ENCODE measurements at regions not wholly inside any gene's neighbourhood (a gene's known extent, or its start where the extent isn't known, plus 50 kb on each side); places are given as distances from the start of the nearest gene placed in this dataset.

DNA sequence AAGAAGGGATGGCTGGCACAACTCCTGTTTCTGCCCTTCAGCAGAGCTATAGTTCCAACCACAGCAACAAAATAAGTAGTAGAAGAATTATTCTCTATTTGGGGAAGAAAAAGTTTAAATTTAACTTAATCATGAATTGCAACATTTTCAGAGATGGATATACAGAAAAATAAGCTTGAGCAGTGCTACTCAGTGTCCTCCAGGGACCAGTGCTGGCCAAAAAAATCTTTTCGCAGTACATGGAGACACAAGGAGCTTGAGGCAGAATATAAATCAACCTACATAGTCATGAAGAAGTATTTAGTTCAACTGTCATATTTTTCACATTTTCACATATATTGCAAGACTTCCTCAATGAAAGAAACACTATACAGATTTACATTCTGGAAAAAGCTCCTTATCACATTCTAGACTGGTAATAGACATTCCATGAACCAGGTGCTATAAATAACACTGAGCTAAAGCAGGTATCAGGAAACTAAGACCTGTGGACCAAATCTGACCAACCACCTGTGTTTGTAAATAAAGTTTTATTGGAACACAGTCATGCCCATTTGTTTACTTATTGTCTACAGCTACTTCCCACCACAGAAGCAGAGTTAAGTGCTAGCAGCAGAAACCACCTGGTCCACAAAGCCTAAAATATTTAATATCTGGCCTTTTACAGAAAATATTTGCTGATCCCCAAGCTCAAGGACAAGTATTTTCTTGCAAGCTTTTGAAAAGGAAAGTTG lies 101.9 kb downstream of the RGS21 start:
- Histone ChIP-seq H3K27ac (ENCODE audit: low read depth in 2 of 2, low read length in 1 of 2) (no peak overlapping the region), H3K4me3 (ENCODE audit: low read depth in 1 of 2, low read length in 2 of 2) (no peak overlapping the region), H3K4me1 (ENCODE audit: control insufficient read depth in 2 of 2, insufficient read depth in 2 of 2, low read length in 1 of 2) (no peaks in the 10 kb centered on the region), H3K36me3 (ENCODE audit: control insufficient read depth in 2 of 2, insufficient read depth in 2 of 2, low read length in 1 of 2) (no peaks in the 10 kb centered on the region), H3K27me3 (ENCODE audit: control insufficient read depth in 1 of 2, insufficient read depth in 2 of 2, low read length in 2 of 2) (no peaks in the 10 kb centered on the region), H3K9me3 (ENCODE audit: control insufficient read depth in 2 of 2, insufficient read depth in 1 of 2, low read depth in 1 of 2, low read length in 1 of 2) (no peaks in the 10 kb centered on the region)
- WGBS, 2 donors, result 89 to 96% methylated on average over 1 of the region's 1 CpG

DNA sequence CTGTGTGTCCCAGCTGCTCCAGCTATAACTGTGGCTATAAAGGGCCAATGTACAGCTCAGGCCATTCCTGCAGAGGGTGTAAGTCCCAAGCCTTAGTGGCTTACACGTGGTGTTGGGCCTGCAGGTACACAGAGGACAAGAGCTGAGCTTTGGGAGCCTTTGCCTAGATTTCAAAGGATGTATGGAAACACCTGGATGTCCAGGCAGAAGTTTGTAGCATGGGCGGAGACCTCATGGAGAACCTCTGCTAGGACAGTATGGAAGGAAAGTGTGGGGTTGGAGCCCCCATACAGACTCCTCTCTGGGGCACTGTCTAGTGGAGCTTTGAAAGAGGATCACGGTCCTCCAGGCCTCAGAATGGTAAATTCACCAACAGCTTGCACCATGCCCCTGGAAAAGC lies 113.9 kb downstream of the RGS21 start:
- Histone ChIP-seq H3K4me1 (ENCODE audit: control insufficient read depth in 2 of 2, insufficient read depth in 2 of 2, low read length in 1 of 2) (no peaks in the 10 kb centered on the region), H3K36me3 (ENCODE audit: control insufficient read depth in 2 of 2, insufficient read depth in 2 of 2, low read length in 1 of 2) (no peaks in the 10 kb centered on the region), H3K4me3 (ENCODE audit: low read depth in 1 of 2, low read length in 2 of 2) (no peak overlapping the region), H3K27me3 (ENCODE audit: control insufficient read depth in 1 of 2, insufficient read depth in 2 of 2, low read length in 2 of 2) (no peaks in the 10 kb centered on the region), H3K9me3 (ENCODE audit: control insufficient read depth in 2 of 2, insufficient read depth in 1 of 2, low read depth in 1 of 2, low read length in 1 of 2) (peaks cover 0 to 6% of the 10 kb centered on the region in 2 donors), H3K27ac (ENCODE audit: low read depth in 2 of 2, low read length in 1 of 2) (no peak overlapping the region)
- 58 to 62% methylated on average over 3 of the region's 3 CpGs for WGBS, 2 donors

DNA sequence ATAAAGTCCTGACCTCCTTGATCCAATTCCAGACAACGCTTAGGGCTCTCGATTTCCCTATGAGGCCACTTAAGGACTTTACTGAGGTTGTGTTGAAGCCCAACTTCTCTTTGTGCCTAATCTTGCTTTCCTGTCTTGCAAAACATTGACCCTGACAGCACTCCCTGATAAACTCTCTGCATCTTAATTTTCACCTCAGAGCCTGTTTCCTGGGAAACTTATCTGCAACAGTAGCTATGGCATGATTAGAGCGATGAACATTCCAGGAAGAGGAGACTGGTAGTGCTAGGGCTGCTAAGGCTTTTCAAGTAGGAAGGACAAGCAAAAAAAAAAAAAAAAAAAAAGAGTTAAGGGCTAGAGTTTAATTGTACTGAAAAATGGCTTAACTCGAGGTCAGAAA lies 118.9 kb downstream of the RGS21 start:
- 82% methylated on average over 4 of the region's 4 CpGs for WGBS, 2 donors
- H3K4me3 ChIP-seq (ENCODE audit: low read depth in 1 of 2, low read length in 2 of 2), result no peak overlapping the region

DNA sequence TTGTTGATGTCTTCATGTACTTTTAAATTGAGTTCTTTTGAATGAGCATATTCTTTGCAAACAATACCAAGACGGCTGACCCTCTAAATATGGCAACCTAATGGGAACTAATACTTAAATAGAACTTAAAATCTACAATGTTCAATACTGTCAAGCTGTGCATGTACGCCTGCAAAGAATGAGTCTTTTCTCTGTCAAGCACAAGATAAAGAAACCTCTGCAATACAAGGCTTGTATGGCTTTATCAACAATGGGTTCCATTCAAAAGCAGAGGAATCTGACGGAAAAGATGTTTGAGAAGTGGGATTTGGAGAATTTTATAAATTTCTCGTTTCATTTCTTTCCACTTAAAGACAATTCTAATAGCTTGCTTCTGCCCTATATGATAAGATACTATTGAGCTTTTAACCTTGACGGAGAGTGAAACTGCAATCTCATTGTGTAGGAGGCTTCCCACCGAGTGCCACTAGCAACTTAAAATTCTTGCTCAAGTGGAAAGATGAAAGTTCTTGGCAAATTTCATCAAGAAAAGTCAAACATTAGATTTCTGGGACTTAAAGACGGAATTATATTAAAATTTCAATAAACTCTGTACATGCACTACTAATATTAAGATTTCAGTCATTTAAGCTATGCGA lies 119.8 kb downstream of the RGS21 start:
- no peak overlapping the region for H3K27ac ChIP-seq (ENCODE audit: low read depth in 2 of 2, low read length in 1 of 2)
- no peaks in the 10 kb centered on the region for H3K27me3 ChIP-seq (ENCODE audit: control insufficient read depth in 1 of 2, insufficient read depth in 2 of 2, low read length in 2 of 2)
- 75 to 77% methylated on average over 8 of the region's 8 CpGs for WGBS, 2 donors
- no peak overlapping the region for H3K4me3 ChIP-seq (ENCODE audit: low read depth in 1 of 2, low read length in 2 of 2)
- H3K36me3 ChIP-seq (ENCODE audit: control insufficient read depth in 2 of 2, insufficient read depth in 2 of 2, low read length in 1 of 2), result no peaks in the 10 kb centered on the region
- H3K9me3 ChIP-seq (ENCODE audit: control insufficient read depth in 2 of 2, insufficient read depth in 1 of 2, low read depth in 1 of 2, low read length in 1 of 2), result no peaks in the 10 kb centered on the region
- H3K4me1 ChIP-seq (ENCODE audit: control insufficient read depth in 2 of 2, insufficient read depth in 2 of 2, low read length in 1 of 2), result no peaks in the 10 kb centered on the region

More for the DNA sequence above, 118.9 kb downstream of the RGS21 start:
- no peak overlapping the region for H3K27ac ChIP-seq (ENCODE audit: low read depth in 2 of 2, low read length in 1 of 2)
- no peaks in the 10 kb centered on the region for H3K27me3 ChIP-seq (ENCODE audit: control insufficient read depth in 1 of 2, insufficient read depth in 2 of 2, low read length in 2 of 2)
- peaks cover 0 to 3% of the 10 kb centered on the region in 2 donors for H3K9me3 ChIP-seq (ENCODE audit: control insufficient read depth in 2 of 2, insufficient read depth in 1 of 2, low read depth in 1 of 2, low read length in 1 of 2)
- H3K4me1 ChIP-seq (ENCODE audit: control insufficient read depth in 2 of 2, insufficient read depth in 2 of 2, low read length in 1 of 2), result no peaks in the 10 kb centered on the region
- H3K36me3 ChIP-seq (ENCODE audit: control insufficient read depth in 2 of 2, insufficient read depth in 2 of 2, low read length in 1 of 2), result no peaks in the 10 kb centered on the region

DNA sequence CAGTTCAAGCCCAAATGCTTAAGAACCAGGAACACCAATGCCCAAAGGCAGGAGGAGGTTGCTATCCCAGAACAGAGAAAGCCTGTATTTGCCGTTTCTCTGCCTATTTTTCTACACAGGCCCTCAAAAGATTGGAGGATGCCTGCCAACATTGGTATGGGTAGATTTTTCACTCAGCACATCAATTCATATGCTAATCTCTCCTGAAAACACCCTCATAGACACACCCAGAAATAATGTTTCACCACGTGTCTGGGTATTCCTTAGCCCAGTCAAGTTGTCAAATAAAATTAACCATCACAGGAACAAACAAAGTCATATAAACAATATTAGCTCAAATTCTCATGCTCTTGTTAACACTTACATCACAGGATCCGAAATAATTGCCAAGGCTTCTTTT lies 121.9 kb downstream of the RGS21 start:
- 42 to 54% methylated on average over 3 of the region's 3 CpGs for WGBS, 2 donors
- no peaks in the 10 kb centered on the region for H3K27me3 ChIP-seq (ENCODE audit: control insufficient read depth in 1 of 2, insufficient read depth in 2 of 2, low read length in 2 of 2)
- H3K27ac ChIP-seq (ENCODE audit: low read depth in 2 of 2, low read length in 1 of 2), result no peak overlapping the region
- no peaks in the 10 kb centered on the region for H3K36me3 ChIP-seq (ENCODE audit: control insufficient read depth in 2 of 2, insufficient read depth in 2 of 2, low read length in 1 of 2)
- H3K4me1 ChIP-seq (ENCODE audit: control insufficient read depth in 2 of 2, insufficient read depth in 2 of 2, low read length in 1 of 2), result no peaks in the 10 kb centered on the region
- H3K4me3 ChIP-seq (ENCODE audit: low read depth in 1 of 2, low read length in 2 of 2), result no peak overlapping the region
- no peaks in the 10 kb centered on the region for H3K9me3 ChIP-seq (ENCODE audit: control insufficient read depth in 2 of 2, insufficient read depth in 1 of 2, low read depth in 1 of 2, low read length in 1 of 2)

DNA sequence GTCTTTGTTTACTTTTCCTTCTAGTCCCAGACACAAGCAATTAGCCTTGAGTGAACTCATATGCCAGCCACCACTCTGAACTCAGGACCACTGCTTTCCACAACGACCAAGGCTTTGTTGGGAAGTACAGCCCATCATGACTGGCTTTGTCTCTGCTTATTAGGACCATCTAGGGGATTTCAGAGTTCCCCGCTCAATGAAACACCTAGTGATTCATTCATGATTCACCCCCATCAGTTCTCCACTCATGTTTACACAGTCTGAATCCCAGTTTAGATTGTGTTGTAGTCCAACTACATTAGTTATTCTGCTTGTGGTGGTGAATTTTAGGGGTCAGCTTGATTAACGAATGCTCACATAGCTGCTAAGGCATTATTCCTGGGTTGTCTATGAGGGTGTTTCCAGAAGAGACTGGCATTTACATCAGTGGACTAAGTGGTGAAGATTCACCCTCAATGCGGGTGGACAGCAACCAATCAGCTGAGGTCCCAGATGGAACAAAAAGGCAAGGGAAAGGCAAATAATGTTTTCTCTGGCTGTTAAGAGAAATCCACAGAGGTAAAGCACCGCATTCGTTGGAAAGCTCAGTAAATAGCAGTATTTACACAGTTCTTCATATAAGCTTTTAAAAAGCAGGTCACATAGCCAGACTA lies 122.7 kb downstream of the RGS21 start:
- no peak overlapping the region for H3K27ac ChIP-seq (ENCODE audit: low read depth in 2 of 2, low read length in 1 of 2)
- no peaks in the 10 kb centered on the region for H3K36me3 ChIP-seq (ENCODE audit: control insufficient read depth in 2 of 2, insufficient read depth in 2 of 2, low read length in 1 of 2)
- H3K4me1 ChIP-seq (ENCODE audit: control insufficient read depth in 2 of 2, insufficient read depth in 2 of 2, low read length in 1 of 2), result no peaks in the 10 kb centered on the region
- H3K9me3 ChIP-seq (ENCODE audit: control insufficient read depth in 2 of 2, insufficient read depth in 1 of 2, low read depth in 1 of 2, low read length in 1 of 2), result no peaks in the 10 kb centered on the region
- H3K4me3 ChIP-seq (ENCODE audit: low read depth in 1 of 2, low read length in 2 of 2), result no peak overlapping the region
- WGBS, 2 donors, result 61 to 68% methylated on average over 6 of the region's 6 CpGs
- no peaks in the 10 kb centered on the region for H3K27me3 ChIP-seq (ENCODE audit: control insufficient read depth in 1 of 2, insufficient read depth in 2 of 2, low read length in 2 of 2)

DNA sequence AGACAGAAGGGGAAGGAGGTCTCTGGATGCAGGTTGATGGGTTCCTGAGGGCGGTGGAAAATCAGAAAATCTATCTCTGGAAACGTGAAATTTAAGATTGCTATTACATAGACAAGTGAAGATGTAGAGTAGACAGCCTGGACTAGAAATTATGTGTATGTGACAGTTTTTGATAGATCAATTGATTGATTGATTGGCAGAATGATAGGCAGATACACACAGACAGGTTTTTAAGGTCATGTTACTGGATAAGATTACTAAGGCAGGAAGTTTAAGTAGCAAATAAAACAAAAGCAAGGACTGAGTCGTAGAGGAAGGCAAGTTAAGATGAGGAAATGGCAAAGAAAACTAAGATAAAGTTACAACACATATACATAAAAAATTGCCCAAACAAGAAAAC lies 124.7 kb downstream of the RGS21 start:
- Histone ChIP-seq H3K27me3 (ENCODE audit: control insufficient read depth in 1 of 2, insufficient read depth in 2 of 2, low read length in 2 of 2) (no peaks in the 10 kb centered on the region), H3K36me3 (ENCODE audit: control insufficient read depth in 2 of 2, insufficient read depth in 2 of 2, low read length in 1 of 2) (no peaks in the 10 kb centered on the region), H3K4me3 (ENCODE audit: low read depth in 1 of 2, low read length in 2 of 2) (no peak overlapping the region), H3K9me3 (ENCODE audit: control insufficient read depth in 2 of 2, insufficient read depth in 1 of 2, low read depth in 1 of 2, low read length in 1 of 2) (no peaks in the 10 kb centered on the region), H3K27ac (ENCODE audit: low read depth in 2 of 2, low read length in 1 of 2) (no peak overlapping the region), H3K4me1 (ENCODE audit: control insufficient read depth in 2 of 2, insufficient read depth in 2 of 2, low read length in 1 of 2) (no peaks in the 10 kb centered on the region)
- 81 to 82% methylated on average over 3 of the region's 3 CpGs for WGBS, 2 donors

DNA sequence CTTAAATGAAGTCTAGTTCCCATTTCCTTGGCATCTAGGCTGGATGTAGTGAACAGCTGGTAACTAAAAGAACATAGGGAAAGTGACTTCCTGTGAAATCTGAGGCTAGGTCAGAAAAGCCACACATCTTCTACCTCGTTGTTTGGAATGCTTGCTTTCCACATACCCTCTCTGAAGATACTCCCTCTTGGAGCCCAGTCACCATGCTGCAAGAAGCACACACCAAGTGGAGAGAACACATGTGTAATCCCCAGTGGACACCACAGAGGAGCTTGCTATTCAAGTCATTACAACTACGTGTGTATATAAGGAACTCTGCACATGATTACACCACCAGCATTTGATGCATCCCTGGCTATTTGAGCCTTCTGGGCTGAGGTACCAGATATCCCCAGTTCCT lies 125.9 kb downstream of the RGS21 start:
- H3K4me1 ChIP-seq (ENCODE audit: control insufficient read depth in 2 of 2, insufficient read depth in 2 of 2, low read length in 1 of 2), result no peaks in the 10 kb centered on the region
- no peak overlapping the region for H3K4me3 ChIP-seq (ENCODE audit: low read depth in 1 of 2, low read length in 2 of 2)
- 49 to 54% methylated on average over 2 of the region's 2 CpGs for WGBS, 2 donors
- H3K27me3 ChIP-seq (ENCODE audit: control insufficient read depth in 1 of 2, insufficient read depth in 2 of 2, low read length in 2 of 2), result no peaks in the 10 kb centered on the region
- H3K27ac ChIP-seq (ENCODE audit: low read depth in 2 of 2, low read length in 1 of 2), result no peak overlapping the region
- H3K9me3 ChIP-seq (ENCODE audit: control insufficient read depth in 2 of 2, insufficient read depth in 1 of 2, low read depth in 1 of 2, low read length in 1 of 2), result no peaks in the 10 kb centered on the region
- H3K36me3 ChIP-seq (ENCODE audit: control insufficient read depth in 2 of 2, insufficient read depth in 2 of 2, low read length in 1 of 2), result no peaks in the 10 kb centered on the region

DNA sequence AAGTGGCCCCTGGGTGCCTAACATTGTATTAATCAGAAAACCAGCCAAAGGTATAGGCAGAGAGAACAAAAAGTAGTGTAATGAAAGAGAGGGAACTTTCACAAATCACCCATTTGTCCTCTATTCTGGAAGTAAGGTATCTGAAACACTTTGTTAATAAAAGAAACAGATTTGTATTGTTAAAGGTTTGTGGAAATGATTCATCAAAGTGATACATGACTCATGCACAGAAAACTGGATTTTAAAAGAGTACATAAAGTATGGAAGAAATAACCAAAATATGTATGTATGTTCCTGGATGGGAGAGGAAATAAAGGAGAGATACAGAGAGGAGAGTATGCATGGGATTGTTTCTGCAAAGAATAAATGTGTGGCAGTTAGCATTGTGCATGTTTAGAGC lies 126.8 kb downstream of the RGS21 start:
- Histone ChIP-seq H3K4me1 (ENCODE audit: control insufficient read depth in 2 of 2, insufficient read depth in 2 of 2, low read length in 1 of 2) (no peaks in the 10 kb centered on the region), H3K4me3 (ENCODE audit: low read depth in 1 of 2, low read length in 2 of 2) (no peak overlapping the region), H3K9me3 (ENCODE audit: control insufficient read depth in 2 of 2, insufficient read depth in 1 of 2, low read depth in 1 of 2, low read length in 1 of 2) (no peaks in the 10 kb centered on the region), H3K36me3 (ENCODE audit: control insufficient read depth in 2 of 2, insufficient read depth in 2 of 2, low read length in 1 of 2) (no peaks in the 10 kb centered on the region), H3K27me3 (ENCODE audit: control insufficient read depth in 1 of 2, insufficient read depth in 2 of 2, low read length in 2 of 2) (no peaks in the 10 kb centered on the region), H3K27ac (ENCODE audit: low read depth in 2 of 2, low read length in 1 of 2) (no peak overlapping the region)

DNA sequence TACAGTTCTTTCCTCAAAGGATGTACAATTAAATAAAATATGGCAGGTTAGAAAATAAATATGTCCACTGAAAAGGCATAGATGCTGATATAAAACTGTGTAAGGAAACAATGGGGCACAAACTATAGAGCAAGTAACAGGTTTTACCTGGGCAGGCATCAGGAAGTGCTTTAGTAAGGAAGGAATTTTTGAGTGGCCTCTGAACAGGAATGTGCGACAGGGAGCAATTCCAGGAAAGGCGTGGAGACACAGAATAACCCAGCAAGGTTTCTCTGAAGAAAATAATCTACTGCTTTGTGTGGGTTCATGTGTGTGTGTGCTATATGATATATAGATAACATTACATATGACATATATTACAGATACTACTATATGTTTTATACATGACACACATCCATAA lies 128.4 kb downstream of the RGS21 start:
- H3K27me3 ChIP-seq (ENCODE audit: control insufficient read depth in 1 of 2, insufficient read depth in 2 of 2, low read length in 2 of 2), result no peaks in the 10 kb centered on the region
- WGBS, 2 donors, result 79% methylated on average over 2 of the region's 2 CpGs
- no peaks in the 10 kb centered on the region for H3K36me3 ChIP-seq (ENCODE audit: control insufficient read depth in 2 of 2, insufficient read depth in 2 of 2, low read length in 1 of 2)
- no peaks in the 10 kb centered on the region for H3K9me3 ChIP-seq (ENCODE audit: control insufficient read depth in 2 of 2, insufficient read depth in 1 of 2, low read depth in 1 of 2, low read length in 1 of 2)
- no peak overlapping the region for H3K27ac ChIP-seq (ENCODE audit: low read depth in 2 of 2, low read length in 1 of 2)
- H3K4me3 ChIP-seq (ENCODE audit: low read depth in 1 of 2, low read length in 2 of 2), result no peak overlapping the region
- H3K4me1 ChIP-seq (ENCODE audit: control insufficient read depth in 2 of 2, insufficient read depth in 2 of 2, low read length in 1 of 2), result no peaks in the 10 kb centered on the region
